Activated naive CD4-positive, alpha-beta T cell treated with anti-CD3 and anti-CD28 coated beads, Interleukin-2, amount 50 U/mL, for 72 hours (primary cell): ENCODE measurements at regions not wholly inside any gene's neighbourhood (a gene's known extent, or its start where the extent isn't known, plus 50 kb on each side); places are given as distances from the start of the nearest gene placed in this dataset.
A peak's percentile ranks its signal among the peaks of the same experiment; 100 is the strongest.
"Not testable (repeated sequence)": the region's sequence is repeated elsewhere in the genome, so short reads cannot be mapped to it uniquely, and the experiment has no call there.

Experiments used
- ATAC-seq, 2 donors: fragments of 150-1000 bp; cut with Tn5 transposase; 2 replicates each; pipeline ENCODE4 v1.10.0; 2021; ENCODE audit warnings: mild to moderate bottlenecking in 2 of 2, moderate library complexity in 2 of 2
- DNase-seq, 2 donors: peaks; one replicate each; pipeline ENCODE4 v3.0.0; 2021 to 2022; ENCODE audit warnings: low spot score in 2 of 2
- H3K27ac Mint-ChIP-seq, 2 donors: one replicate each; pipeline ENCODE4 v1.8.0; 2022; ENCODE audit warnings: mild to moderate bottlenecking in 2 of 2, mixed read lengths in 2 of 2
- H3K36me3 Mint-ChIP-seq, 2 donors: one replicate each; pipeline ENCODE4 v1.8.0; 2022; ENCODE audit warnings: mixed read lengths in 2 of 2
- H3K9me3 Mint-ChIP-seq, 2 donors: one replicate each; pipeline ENCODE4 v1.8.0; 2022; ENCODE audit warnings: mixed read lengths in 2 of 2

DNA sequence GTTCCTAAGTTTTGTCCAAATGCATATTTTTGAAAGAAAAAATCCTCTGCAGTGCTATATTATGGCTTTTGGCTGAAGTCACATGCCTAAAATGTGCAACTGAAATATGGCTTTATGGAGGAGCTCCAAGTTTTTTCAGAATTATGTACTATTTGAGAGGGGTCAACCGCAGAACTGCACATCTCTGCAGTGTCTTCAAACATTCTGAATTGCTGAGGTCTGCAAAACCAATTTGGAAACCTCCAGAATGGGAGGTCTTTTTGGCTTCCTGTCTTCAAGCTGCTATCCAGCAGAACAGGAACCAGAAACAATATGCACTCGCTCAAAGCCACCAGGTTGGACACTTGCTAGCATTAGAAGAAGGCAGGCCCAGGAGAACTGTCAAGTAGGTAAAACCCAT, 376.0 kb upstream of the PAPPA start:
- H3K9me3 Mint-ChIP-seq: peaks cover 5 to 8% of the 10 kb centered on the region in 2 donors
- no peak overlapping the region for H3K27ac Mint-ChIP-seq
- DNase-seq (no peak), ATAC-seq (no peak)
- H3K36me3 Mint-ChIP-seq: no peaks in the 10 kb centered on the region

DNA sequence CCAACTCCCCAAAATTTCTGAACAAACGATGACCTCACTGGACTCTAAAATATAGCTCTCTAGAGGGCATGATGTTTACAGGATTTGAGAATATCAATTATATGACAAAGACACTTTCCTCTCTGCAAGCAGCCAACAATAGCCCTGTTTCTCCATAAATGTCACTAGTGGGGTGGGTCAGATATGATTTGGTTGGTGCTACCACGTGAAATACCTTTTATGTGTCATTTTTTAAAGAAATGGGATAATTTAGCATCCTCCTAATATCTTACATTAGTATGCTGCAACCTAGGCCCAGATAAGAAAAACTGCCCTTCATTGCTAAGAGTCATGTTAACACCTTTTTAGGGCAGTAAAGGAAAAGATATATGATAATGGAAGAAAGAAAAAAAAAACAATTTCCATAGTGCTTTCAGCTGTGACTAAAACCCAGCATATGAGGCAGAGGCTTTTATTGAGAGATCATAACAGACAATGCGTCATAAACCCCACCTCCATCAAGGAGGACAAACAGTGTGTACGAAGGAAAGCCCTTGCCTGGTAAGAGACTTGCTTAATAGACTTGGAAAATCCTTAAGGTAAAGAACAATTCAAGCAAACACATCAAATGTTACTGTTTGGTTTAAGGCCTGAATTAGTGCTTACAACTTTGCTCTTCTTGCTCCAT, 372.4 kb upstream of the PAPPA start:
- Mint-ChIP-seq H3K9me3 (peaks cover 10 to 13% of the 10 kb centered on the region in 2 donors), H3K27ac (no peak overlapping the region), H3K36me3 (no peaks in the 10 kb centered on the region)
- ATAC-seq (no peak), DNase-seq (no peak)

DNA sequence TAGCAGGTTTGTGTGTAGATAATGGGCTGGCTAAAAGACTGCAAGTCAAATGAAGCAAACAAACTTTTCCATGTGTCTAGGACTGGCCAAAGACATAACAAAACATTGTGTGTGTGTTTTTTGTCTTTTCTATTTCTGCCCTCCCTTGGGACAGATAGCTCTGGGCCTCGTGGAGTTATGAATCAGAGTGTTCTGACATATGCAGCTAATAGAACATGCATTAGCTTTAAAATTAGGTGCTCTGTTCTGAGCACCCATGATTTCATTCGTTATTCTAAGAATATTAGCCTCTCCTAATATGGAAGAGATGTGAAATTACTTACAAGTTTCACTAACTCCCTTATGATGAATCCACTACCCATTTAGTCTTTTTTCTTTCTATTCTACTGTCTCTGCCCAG, 367.3 kb upstream of the PAPPA start:
- Mint-ChIP-seq H3K9me3 (peaks cover 5 to 13% of the 10 kb centered on the region in 2 donors), H3K36me3 (no peaks in the 10 kb centered on the region), H3K27ac (no peak overlapping the region)
- ATAC-seq (no peak), DNase-seq (no peak)

DNA sequence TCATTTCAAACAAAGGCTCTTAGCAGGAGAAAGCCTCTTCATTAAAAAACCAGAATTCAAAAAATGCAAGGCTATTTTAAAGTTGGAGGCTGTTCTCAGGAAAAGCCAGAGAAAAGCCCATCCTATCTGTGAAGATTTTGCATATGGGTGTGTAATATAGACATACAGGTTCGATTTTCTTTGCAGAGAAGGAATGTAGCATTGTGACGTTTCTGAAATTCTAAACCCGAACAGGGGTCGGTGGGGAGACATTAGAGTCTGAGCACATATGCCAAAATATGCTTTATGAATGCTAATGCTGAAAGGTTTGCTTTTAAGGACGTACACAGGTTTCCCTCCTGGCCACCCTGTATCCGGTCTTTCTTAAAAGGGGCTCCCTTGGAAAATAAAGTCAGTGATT, 363.1 kb upstream of the PAPPA start:
- Mint-ChIP-seq H3K27ac (no peak overlapping the region), H3K9me3 (peaks cover 13% of the 10 kb centered on the region in 2 donors), H3K36me3 (no peaks in the 10 kb centered on the region)
- ATAC-seq: no peak
- DNase-seq: no peak

DNA sequence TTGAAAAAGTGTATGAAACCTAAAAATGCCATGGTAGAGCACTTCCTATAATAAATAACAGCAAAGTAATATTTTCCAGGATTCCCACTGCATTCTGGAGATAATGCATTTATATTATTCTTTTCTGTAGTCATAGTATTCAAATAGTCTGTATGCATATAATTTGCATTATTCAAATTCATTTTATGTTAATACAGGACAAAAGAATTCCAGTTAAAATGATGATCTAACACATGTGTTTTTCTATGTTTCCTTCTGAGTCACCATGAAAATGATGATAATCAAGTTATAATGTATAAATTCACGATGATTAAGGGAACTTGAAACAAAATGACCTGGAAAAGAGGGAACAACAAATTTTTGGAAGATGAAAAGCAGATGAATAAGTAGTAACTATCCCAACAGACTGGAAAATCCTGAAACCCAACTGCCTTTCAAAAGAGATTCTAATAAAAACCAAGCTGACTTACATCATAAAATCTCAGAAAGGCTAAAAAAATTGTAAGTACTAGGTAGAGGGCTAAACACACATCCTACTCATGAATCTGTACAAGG, 358.6 kb upstream of the PAPPA start:
- DNase-seq: no peak
- no peaks in the 10 kb centered on the region for H3K36me3 Mint-ChIP-seq
- no peak for ATAC-seq
- no peak overlapping the region for H3K27ac Mint-ChIP-seq
- H3K9me3 Mint-ChIP-seq: peaks cover 13 to 16% of the 10 kb centered on the region in 2 donors

DNA sequence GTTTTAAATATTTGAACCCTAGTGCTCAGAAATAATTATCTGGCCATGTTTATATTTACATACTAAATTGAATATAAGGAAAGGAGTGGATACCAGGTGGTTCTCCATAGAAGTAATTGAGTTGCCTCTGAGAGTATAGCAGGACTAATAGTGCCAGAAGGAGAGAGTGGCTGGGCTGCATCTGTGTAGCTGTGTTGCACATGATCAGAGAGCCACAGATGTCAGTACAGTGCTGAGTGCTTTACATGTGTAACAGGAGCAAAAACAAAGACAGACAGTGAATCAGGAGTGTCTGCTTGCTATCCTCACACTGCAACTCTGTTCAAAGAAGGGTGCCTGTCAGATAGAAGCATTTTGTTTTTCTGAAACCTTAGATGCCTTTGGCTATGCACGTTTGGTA, 353.9 kb upstream of the PAPPA start:
- Mint-ChIP-seq H3K36me3 (no peaks in the 10 kb centered on the region), H3K27ac (no peak overlapping the region)
- no peak for ATAC-seq

DNA sequence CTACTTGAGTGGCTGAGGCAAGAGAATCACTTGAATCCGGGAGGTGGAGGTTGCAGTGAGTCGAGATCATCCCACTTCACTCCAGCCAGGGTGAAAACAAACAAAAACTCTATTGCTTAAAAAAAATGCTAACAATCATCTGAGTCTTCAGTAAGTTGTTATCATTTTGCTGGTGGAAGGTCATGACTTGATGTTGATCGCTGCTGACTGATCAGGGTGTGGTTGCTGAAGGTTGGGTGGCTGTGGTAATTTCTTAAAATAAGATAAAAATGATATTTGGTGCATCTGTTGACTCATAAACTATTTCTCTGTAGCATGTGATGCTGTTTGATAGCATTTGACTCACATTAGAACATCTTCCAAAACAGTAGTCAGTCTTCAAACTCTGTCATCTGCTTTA, 349.4 kb upstream of the PAPPA start:
- no peak overlapping the region for H3K27ac Mint-ChIP-seq
- H3K9me3 Mint-ChIP-seq: peaks cover 0 to 6% of the 10 kb centered on the region in 2 donors
- DNase-seq: no peak
- no peaks in the 10 kb centered on the region for H3K36me3 Mint-ChIP-seq
- ATAC-seq: no peak

More for the DNA sequence above, 353.9 kb upstream of the PAPPA start:
- DNase-seq: no peak
- peaks cover 4 to 11% of the 10 kb centered on the region in 2 donors for H3K9me3 Mint-ChIP-seq

DNA sequence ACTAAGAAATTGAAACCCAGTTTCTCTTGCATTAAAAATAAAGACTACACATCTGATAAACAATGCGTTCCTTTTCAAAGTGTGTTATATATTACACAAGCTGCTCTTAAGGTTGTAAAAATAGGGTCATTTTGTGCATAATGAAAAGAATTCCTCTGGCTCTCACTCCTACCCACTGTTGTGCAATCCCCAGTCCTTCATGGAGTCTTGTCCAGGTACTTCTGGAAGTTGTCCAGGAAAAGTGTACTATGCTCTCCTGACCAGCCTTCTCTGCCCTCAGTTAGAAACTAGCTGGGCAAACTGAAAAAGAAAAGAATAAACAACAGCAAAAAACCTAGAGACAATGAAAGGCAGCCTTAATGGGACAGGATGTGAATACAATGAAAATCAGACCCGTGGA, 345.5 kb upstream of the PAPPA start:
- ATAC-seq (no peak), DNase-seq (no peak)
- no peaks in the 10 kb centered on the region for H3K36me3 Mint-ChIP-seq
- peaks cover 8% of the 10 kb centered on the region in 2 donors for H3K9me3 Mint-ChIP-seq
- no peak overlapping the region for H3K27ac Mint-ChIP-seq

DNA sequence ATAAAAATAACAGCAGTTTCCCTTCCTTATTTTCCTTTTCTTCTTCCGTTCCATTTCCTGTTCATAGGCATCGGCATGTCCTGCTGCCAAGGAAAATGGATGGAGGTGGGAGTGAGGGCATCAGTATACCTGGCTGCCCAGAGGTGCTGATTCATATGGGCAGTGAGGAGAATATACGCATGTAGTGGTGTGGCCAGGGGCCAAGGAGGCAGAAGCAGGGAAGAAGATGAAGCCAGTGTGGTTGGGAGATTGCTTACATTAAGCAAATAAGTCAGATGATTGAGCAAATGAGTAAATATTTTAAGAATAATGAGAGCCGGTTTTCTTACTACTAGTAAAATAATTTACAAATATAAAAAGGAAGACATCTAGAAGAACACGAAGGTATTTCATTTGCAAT, 344.9 kb upstream of the PAPPA start:
- Mint-ChIP-seq H3K9me3 (peaks cover 8 to 10% of the 10 kb centered on the region in 2 donors), H3K27ac (no peak overlapping the region), H3K36me3 (no peaks in the 10 kb centered on the region)
- DNase-seq (no peak), ATAC-seq (no peak)

DNA sequence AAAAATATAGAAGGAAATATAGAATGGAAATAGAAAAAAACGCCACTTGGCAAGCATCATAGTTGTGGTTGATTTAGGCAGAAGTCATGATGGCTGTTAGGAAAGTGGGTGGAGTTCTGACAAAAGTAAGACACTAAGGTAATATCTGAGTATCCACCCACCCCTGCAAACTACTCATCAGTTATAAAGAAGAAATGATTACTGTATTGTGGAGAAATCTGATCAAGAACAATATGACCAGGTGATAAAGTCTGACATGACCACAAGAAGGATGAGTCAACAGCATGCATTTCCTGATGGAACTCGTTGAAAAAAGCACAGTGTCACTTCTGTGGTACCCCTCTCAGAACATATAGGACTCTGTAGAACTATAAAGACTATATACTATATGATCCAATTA, 343.4 kb upstream of the PAPPA start:
- peaks cover 8 to 13% of the 10 kb centered on the region in 2 donors for H3K9me3 Mint-ChIP-seq
- DNase-seq: no peak
- no peaks in the 10 kb centered on the region for H3K36me3 Mint-ChIP-seq

DNA sequence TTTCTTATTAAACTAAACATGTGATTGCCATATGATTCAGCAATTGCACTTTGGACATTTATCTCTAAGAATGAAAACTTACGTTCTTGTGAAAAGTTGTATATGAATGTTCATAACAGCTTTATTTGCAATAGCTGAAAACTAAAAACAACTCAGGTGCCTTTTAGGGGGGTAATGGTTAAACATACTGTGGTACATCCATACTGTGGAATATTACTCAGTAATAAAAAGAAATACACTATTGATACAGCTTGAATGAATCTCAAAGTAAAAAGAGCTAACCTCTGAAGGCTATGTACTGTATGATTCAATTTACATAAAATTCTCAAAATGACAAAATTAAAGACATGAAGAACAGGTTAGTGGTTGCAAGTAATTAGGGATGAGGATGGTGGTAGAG, 339.5 kb upstream of the PAPPA start:
- ATAC-seq (no peak), DNase-seq (no peak)
- peaks cover 8 to 17% of the 10 kb centered on the region in 2 donors for H3K9me3 Mint-ChIP-seq
- H3K27ac Mint-ChIP-seq: no peak overlapping the region
- no peaks in the 10 kb centered on the region for H3K36me3 Mint-ChIP-seq

More for the DNA sequence above, 343.4 kb upstream of the PAPPA start:
- no peak for ATAC-seq
- no peak overlapping the region for H3K27ac Mint-ChIP-seq

DNA sequence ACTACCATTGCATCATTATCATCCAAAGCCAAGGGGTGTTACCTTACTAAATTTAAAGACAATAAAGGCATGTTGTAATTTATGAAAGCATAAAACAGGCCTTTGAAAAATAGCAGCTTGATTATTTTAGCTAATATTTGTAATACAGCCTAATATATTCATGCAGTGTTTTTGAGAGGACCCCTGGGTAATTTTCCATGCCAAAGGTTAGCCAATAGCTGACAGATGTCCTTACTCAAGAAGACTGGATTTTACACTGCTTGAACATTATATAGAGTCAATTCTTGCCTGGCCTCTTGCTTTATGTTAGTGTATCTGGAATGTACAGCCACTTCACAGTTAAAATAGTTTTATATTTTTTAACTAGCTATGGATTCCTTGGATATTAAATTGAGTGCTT, 337.8 kb upstream of the PAPPA start:
- H3K27ac Mint-ChIP-seq: no peak overlapping the region
- ATAC-seq (no peak), DNase-seq (no peak)
- no peaks in the 10 kb centered on the region for H3K36me3 Mint-ChIP-seq
- peaks cover 12 to 21% of the 10 kb centered on the region in 2 donors for H3K9me3 Mint-ChIP-seq

DNA sequence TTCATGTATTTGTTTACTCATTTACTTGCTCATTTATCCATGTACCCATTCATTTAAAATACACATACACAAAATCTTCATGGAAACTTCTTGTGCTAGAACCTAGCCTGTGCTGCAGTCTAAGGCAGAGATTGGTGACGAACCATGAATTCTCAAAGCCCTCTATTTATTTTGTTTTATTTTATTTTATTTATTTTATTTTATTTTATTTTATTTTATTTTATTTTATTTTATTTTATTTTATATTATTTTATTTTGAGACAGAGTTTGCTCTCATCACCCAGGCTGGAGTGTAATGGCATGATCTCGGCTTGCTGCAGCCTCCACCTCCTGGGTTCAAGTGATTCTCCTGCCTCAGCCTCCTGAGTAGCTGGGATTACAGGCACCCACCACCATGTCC, 334.9 kb upstream of the PAPPA start:
- H3K27ac Mint-ChIP-seq, ATAC-seq, H3K36me3 Mint-ChIP-seq, DNase-seq: not testable (repeated sequence)
- H3K9me3 Mint-ChIP-seq: peaks cover 9 to 19% of the 10 kb centered on the region in 2 donors

DNA sequence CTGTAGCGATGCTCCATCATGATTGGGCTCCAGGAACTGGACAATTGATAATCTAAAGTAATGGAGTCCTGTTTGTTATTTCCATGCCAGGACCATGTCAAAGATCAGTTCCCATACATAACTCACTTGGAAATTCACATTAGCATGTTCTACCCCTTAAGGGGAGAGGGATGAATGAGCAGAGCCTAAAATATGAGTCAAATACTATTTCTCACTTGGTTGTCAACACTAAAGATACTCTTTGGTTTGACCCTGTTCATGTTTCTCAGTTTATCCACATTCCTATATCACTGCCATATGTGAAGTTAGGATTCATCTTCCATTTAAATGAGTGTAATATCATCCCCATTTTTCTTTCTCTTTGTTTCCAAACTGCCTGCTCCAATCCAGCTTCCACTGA, 321.6 kb upstream of the PAPPA start:
- DNase-seq (no peak), ATAC-seq (no peak)
- peaks cover 12 to 23% of the 10 kb centered on the region in 2 donors for H3K9me3 Mint-ChIP-seq
- no peak overlapping the region for H3K27ac Mint-ChIP-seq
- H3K36me3 Mint-ChIP-seq: no peaks in the 10 kb centered on the region

DNA sequence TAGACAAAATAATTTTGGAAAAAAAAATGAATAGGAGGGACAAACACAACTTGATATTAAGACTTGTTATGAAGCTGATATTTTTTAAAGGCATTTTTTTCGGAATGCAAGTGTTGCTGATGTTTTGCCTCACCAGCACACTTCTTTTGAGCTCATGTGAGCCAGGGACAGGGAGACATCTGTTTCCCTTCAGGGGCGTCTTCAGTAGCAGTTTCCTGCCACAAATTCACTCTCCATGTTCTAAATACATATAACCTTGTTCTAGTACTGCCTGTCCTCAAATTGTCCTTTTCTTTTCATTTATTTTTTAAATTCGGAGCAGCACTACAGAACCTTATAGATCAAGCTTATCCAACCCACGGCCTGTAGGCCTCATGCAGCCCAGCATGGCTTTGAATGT, 316.0 kb upstream of the PAPPA start:
- Mint-ChIP-seq H3K36me3 (peaks cover 0 to 7% of the 10 kb centered on the region in 2 donors), H3K9me3 (peaks cover 17 to 28% of the 10 kb centered on the region in 2 donors), H3K27ac (no peak overlapping the region)
- DNase-seq (no peak), ATAC-seq (no peak)

DNA sequence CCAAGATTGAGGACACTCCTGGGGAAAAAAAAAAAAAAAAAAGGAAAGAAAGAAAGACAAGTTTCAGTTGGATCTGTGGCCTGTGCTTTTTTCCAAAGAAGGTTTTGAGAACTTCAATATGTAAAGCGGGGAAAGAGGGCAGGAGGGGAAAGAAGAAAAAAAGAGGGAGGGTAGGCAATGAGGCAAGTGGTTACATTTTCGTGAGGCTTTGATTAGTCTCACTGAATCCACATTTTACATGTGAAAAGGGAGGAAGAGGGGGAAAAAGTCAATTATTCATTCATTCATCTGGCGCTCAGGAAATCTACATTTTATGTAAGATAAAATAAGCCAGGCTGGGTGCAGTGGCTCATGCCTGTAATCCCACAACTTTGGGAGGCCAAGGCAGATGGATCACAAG, 315.2 kb upstream of the PAPPA start:
- no peak for DNase-seq
- Mint-ChIP-seq H3K27ac (peak overlapping the region in 1 of 2 donors; percentile 4), H3K9me3 (peaks cover 17 to 28% of the 10 kb centered on the region in 2 donors), H3K36me3 (peaks cover 0 to 7% of the 10 kb centered on the region in 2 donors)
- no peak for ATAC-seq

DNA sequence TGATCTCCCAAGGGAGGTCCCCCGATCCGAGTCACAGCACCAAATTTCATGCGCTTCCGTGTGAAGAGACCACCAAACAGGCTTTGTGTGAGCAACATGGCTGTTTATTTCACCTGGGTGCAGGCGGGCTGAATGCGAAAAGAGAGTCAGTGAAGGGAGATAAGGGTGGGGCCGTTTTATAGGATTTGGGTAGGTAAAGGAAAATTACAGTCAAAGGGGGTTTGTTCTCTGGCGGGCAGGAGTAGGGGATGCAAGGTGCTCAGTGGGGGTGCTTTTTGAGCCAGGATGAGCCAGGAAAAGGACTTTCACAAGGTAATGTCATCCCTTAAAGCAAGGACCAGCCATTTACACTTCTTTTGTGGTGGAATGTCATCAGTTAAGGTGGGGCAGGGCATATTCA, 309.2 kb upstream of the PAPPA start:
- peaks cover 13 to 16% of the 10 kb centered on the region in 2 donors for H3K9me3 Mint-ChIP-seq
- not testable (repeated sequence) for H3K27ac Mint-ChIP-seq, ATAC-seq, H3K36me3 Mint-ChIP-seq, DNase-seq

DNA sequence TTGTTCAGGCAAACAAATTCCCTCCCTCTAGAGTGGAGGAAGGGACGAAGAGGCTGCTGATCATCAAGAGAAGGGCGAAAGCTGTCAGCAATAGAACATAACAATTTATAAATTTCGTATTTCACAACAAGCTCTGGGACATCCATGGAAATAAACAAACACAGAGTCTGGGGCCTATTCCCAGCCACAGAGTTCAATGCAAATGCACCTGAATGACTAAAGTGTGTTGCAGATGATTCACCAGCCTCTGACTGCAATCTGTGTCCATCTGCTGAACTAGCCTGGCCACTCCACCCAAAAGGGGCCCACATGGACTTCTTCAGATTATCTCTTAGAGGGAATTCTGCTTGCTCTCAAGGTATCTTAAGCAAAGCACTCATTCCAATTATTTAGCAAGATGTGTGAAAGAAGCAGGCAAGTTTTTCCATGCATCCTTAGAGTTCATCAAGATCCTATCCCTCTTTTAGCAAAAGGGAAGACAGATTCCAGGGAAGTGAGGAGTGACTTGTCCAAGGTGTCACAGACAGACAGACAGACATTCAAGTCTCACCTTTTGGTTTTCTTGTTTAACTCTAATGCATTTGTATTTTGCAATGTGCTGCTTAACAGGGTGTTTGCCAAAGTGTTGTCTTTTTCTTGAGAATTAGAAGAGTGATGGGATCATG, 307.8 kb upstream of the PAPPA start:
- H3K27ac Mint-ChIP-seq: no peak overlapping the region
- peaks cover 11 to 15% of the 10 kb centered on the region in 2 donors for H3K9me3 Mint-ChIP-seq
- H3K36me3 Mint-ChIP-seq: peaks cover 0 to 7% of the 10 kb centered on the region in 2 donors
- DNase-seq (no peak), ATAC-seq (no peak)
